Activated naive CD4-positive, alpha-beta T cell treated with anti-CD3 and anti-CD28 coated beads, Interleukin-2, amount 50 U/mL, for 72 hours (primary cell): ENCODE measurements at regions not wholly inside any gene's neighbourhood (a gene's known extent, or its start where the extent isn't known, plus 50 kb on each side); places are given as distances from the start of the nearest gene placed in this dataset.

ENCODE experiments used
- ATAC-seq, 2 donors: fragments of 150-1000 bp; cut with Tn5 transposase; 2 replicates each; pipeline ENCODE4 v1.10.0; 2021; ENCODE audit warnings: mild to moderate bottlenecking in 2 of 2, moderate library complexity in 2 of 2
- DNase-seq, 2 donors: peaks; one replicate each; pipeline ENCODE4 v3.0.0; 2021 to 2022; ENCODE audit warnings: low spot score in 2 of 2
- H3K27ac Mint-ChIP-seq, 2 donors: one replicate each; pipeline ENCODE4 v1.8.0; 2022; ENCODE audit warnings: mild to moderate bottlenecking in 2 of 2, mixed read lengths in 2 of 2
- H3K36me3 Mint-ChIP-seq, 2 donors: one replicate each; pipeline ENCODE4 v1.8.0; 2022; ENCODE audit warnings: mixed read lengths in 2 of 2
- H3K9me3 Mint-ChIP-seq, 2 donors: one replicate each; pipeline ENCODE4 v1.8.0; 2022; ENCODE audit warnings: mixed read lengths in 2 of 2

DNA sequence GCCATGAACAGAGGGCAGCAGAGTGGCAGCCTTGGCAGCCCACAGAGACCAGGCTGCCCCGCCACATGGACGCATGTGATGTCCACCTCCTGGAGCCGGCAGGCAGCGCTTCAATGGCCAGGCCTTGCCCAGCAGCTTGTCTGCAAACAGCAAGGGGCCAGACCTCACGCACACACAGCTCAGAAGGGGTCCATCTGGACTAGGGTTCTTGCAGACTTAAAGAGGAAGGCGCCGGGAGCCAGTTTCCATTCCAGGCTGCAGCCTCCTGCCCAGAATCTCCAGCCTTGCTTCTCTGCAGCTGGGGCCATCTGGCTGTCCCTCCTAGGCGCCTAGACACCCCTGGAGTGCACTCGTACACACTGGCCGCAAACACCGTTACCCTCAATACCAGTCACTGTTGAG lies 91.9 kb upstream of the TMEM45B start:
- Mint-ChIP-seq H3K27ac (no peak overlapping the region), H3K36me3 (no peaks in the 10 kb centered on the region), H3K9me3 (no peaks in the 10 kb centered on the region)
- DNase-seq = no peak
- ATAC-seq = no peak

- ATAC-seq (no peak), DNase-seq (no peak)
- H3K27ac Mint-ChIP-seq = no peak overlapping the region
- H3K9me3 Mint-ChIP-seq = no peaks in the 10 kb centered on the region
- H3K36me3 Mint-ChIP-seq = no peaks in the 10 kb centered on the region
These were observed 90.8 kb upstream of the TMEM45B start for GRCh38 chr11:129724866-129725265.

- no peaks in the 10 kb centered on the region for H3K36me3 Mint-ChIP-seq
- ATAC-seq = no peak
- H3K27ac Mint-ChIP-seq = no peak overlapping the region
- no peak for DNase-seq
- H3K9me3 Mint-ChIP-seq = no peaks in the 10 kb centered on the region
These were observed 89.5 kb upstream of the TMEM45B start for GRCh38 chr11:129726179-129726578.

DNA sequence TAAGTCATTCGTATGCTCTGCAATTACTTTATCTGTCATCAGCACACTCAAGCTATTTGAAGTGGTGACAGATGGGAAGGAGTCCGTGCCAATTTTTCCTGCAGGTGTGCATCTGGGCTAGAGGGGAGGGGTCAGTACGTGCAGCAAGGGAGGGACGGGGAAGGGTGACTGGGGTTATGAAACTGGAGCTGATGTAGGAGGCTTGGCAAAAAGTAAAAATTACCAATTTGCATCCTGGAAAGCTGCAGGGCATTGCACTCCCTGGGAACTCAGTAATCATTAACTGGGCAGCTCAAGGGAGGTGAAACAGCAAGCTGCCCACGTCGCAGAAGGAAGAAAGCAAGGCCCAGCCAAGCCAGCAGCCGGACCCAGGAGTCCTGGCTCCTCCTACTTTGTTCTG lies 87.1 kb upstream of the TMEM45B start:
- no peaks in the 10 kb centered on the region for H3K9me3 Mint-ChIP-seq
- no peak overlapping the region for H3K27ac Mint-ChIP-seq
- DNase-seq (no peak), ATAC-seq (no peak)
- H3K36me3 Mint-ChIP-seq = no peaks in the 10 kb centered on the region

DNA sequence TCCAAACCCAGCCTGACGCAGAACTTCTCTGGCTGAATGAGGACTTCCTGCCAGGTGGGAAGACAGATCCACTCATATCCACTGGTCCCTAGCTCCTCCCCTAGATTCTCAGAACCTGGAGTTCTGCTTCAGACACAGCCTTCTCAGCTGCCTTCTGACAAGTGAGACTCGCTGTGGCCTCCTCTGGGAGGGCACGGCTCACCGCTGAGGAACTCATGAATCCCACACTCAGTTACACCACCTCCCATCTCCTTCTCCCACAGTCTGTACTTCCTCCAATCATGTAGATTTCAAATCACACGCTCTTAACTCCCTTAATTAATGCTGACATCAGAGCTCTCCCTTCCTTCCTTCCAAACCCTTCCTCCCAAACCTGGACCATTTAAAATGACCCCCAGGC lies 86.4 kb upstream of the TMEM45B start:
- no peak for DNase-seq
- no peak for ATAC-seq
- H3K9me3 Mint-ChIP-seq = no peaks in the 10 kb centered on the region
- no peaks in the 10 kb centered on the region for H3K36me3 Mint-ChIP-seq
- peak overlapping the region in 1 of 2 donors; percentile 53 for H3K27ac Mint-ChIP-seq

- Mint-ChIP-seq H3K27ac (peak overlapping the region in 1 of 2 donors; percentile 53), H3K36me3 (no peaks in the 10 kb centered on the region), H3K9me3 (no peaks in the 10 kb centered on the region)
- ATAC-seq (no peak), DNase-seq (no peak)
These were observed 85.8 kb upstream of the TMEM45B start for GRCh38 chr11:129729823-129730222.

DNA sequence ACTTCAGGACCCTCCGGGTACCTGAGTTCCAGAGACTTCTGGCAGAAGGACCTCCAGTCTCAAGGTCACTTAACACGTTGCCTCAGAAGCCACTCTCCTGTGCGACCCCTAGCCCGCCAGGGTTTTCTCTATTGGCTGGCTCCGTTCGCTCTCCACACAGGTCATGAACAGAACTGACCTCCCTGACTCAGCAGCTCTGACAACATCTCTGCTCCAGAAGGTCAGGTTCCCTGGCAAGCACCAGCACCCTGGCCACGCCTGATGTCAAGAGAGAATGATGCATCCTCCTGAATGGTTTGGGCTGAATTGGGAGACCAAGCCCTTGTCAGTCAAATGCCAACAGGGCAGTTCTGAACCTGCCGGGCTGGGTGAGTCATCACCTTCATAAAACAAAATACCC lies 84.3 kb upstream of the TMEM45B start:
- Mint-ChIP-seq H3K27ac (no peak overlapping the region), H3K9me3 (no peaks in the 10 kb centered on the region), H3K36me3 (no peaks in the 10 kb centered on the region)
- ATAC-seq (no peak), DNase-seq (no peak)

DNA sequence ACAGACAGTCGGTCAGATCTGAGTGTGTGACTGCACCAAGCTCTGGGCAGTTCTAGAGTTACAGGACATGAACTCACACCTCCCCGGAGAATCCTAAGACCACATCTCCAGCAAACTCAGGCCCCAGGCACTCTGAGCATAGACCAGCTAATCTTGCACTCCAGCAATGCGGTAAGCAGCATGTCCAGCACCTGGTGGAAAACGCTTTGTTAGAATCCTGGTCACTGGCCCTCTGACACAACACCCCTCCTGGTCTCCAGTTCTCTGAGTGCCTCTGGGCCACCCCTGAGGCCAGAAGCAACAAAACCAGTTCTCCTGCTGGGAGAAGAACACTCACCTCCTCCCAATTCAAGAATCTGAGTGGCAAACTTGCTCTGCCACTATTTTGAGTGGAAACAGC lies 82.7 kb upstream of the TMEM45B start:
- Mint-ChIP-seq H3K36me3 (no peaks in the 10 kb centered on the region), H3K27ac (no peak overlapping the region), H3K9me3 (no peaks in the 10 kb centered on the region)
- DNase-seq = no peak
- ATAC-seq = no peak

- Mint-ChIP-seq H3K9me3 (no peaks in the 10 kb centered on the region), H3K36me3 (no peaks in the 10 kb centered on the region), H3K27ac (no peak overlapping the region)
- DNase-seq = no peak
- ATAC-seq = no peak
These were observed 82.3 kb upstream of the TMEM45B start for GRCh38 chr11:129733384-129733783.

DNA sequence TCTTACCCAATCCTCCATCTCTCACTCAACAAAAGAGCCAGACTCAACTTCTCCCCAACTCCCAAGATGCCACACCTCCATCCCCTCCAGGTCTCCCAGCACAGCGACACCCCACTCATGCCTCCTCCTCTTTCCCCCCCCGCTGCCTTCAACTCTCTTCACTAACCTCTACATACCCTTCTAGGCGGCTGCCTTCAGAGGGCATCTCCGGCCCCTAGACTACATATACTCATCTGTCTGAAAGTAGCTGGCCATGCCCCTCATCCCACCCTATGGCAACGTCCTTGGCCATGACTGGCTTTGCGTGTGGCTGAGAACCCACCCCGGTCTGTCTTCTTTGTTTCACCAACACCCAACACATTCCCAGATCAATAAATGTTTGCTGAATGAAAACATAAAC lies 81.7 kb upstream of the TMEM45B start:
- Mint-ChIP-seq H3K36me3 (no peaks in the 10 kb centered on the region), H3K27ac (no peak overlapping the region), H3K9me3 (no peaks in the 10 kb centered on the region)
- ATAC-seq (no peak), DNase-seq (no peak)

DNA sequence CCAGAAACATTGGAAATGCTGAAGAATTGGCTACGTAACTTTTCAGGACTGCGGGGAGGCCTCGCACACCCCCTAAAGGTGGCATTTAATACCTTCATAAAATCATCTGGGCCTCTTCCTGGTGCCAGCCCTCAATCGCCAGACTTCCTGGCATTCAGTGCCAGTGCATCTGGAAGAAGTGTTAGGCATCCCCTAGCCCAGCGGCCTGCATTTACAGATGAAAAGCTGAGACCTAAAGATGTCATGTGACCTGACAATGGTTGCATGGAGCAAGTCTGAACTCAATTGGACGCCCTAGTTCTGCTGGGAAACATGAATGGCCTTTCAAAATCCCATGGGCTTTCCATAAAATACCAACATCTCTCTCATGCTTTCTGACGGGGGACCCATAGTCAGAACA lies 81.0 kb upstream of the TMEM45B start:
- Mint-ChIP-seq H3K9me3 (no peaks in the 10 kb centered on the region), H3K36me3 (no peaks in the 10 kb centered on the region), H3K27ac (no peak overlapping the region)
- DNase-seq = no peak
- no peak for ATAC-seq

DNA sequence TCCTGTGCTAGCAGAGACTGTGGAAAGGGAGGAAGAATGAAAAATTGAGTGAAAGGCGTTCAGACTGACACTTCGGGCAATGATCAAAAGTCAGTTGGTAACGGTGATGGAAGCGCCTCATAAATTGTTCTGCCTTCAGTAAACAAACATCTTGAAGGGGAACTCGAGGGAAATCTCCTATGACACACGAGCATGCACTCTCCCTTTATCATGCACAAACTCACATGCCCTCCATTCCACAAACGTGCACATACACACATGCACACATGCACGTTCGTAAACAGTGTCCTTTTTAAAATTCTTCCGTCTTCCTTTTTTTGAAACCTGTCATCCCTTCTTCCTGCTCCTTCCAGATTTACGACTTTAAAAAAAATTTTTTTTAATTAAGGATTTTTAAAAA lies 77.8 kb upstream of the TMEM45B start:
- no peaks in the 10 kb centered on the region for H3K9me3 Mint-ChIP-seq
- H3K36me3 Mint-ChIP-seq = no peaks in the 10 kb centered on the region
- DNase-seq (no peak), ATAC-seq (no peak)
- no peak overlapping the region for H3K27ac Mint-ChIP-seq

DNA sequence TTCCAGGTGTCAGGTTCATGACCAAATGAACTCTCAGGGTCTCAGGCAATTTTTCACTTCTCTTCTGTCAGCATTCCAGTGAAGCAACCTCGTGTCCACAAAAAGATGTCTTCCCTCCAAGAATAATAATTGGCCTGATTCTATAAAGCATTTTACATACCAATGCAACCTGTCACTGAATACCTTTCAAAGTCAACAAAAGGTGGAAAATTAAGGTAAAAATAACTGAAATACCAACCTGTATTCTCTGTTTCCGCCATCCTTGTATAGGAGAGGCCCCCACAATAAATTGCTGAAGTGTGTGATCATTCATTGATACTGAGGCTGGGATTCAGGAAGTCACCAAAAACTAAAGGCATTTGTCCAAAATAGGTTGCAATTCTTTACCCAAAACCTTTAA lies 77.4 kb upstream of the TMEM45B start:
- ATAC-seq (no peak), DNase-seq (no peak)
- H3K27ac Mint-ChIP-seq = no peak overlapping the region
- no peaks in the 10 kb centered on the region for H3K9me3 Mint-ChIP-seq
- no peaks in the 10 kb centered on the region for H3K36me3 Mint-ChIP-seq

- Mint-ChIP-seq H3K27ac (no peak overlapping the region), H3K36me3 (no peaks in the 10 kb centered on the region), H3K9me3 (no peaks in the 10 kb centered on the region)
- DNase-seq (no peak), ATAC-seq (no peak)
These were observed 76.3 kb upstream of the TMEM45B start for GRCh38 chr11:129739339-129739738.

DNA sequence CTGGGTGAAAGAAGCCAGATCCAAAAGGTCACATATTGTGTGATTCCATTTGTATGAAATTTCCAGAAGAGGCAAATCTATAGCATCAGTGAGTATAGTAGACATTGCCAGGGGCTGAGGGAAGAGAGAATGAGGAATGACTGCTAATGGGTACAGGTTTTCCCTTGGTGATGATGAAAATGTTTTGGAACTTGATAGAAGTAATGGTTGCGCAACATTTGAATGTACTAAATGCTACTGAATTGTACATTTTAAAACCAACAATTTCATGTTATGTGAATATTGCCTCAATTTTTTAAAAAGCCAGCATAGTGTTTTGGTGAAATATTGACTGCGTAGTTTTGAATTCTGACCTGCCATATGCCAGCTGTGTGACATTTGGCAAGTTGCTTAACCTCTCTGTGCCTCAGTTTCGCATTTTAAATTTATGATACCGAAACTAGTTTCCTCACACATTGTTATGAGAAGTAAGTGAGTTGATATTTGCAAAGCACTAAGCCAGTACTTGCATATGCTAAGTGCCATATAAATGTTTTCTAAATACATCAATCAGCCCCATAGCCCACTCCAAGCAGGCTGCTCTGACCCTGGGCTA lies 75.4 kb upstream of the TMEM45B start:
- Mint-ChIP-seq H3K36me3 (no peaks in the 10 kb centered on the region), H3K9me3 (no peaks in the 10 kb centered on the region), H3K27ac (no peak overlapping the region)
- no peak for DNase-seq
- ATAC-seq = no peak

GRCh38 chr11:129743112-129743815 lies 72.4 kb upstream of the TMEM45B start:
- no peak overlapping the region for H3K27ac Mint-ChIP-seq
- no peaks in the 10 kb centered on the region for H3K9me3 Mint-ChIP-seq

GRCh38 chr11:129747071-129747470 lies 68.6 kb upstream of the TMEM45B start:
- ATAC-seq = no peak
- Mint-ChIP-seq H3K27ac (no peak overlapping the region), H3K9me3 (no peaks in the 10 kb centered on the region), H3K36me3 (no peaks in the 10 kb centered on the region)
- DNase-seq = no peak

More at GRCh38 chr11:129743112-129743815, 72.4 kb upstream of the TMEM45B start:
- DNase-seq (peak in 1 of 2 donors; percentile 28), ATAC-seq (no peak)
- H3K36me3 Mint-ChIP-seq = no peaks in the 10 kb centered on the region

GRCh38 chr11:129749141-129749540 lies 66.5 kb upstream of the TMEM45B start:
- Mint-ChIP-seq H3K9me3 (no peaks in the 10 kb centered on the region), H3K36me3 (no peaks in the 10 kb centered on the region), H3K27ac (no peak overlapping the region)
- DNase-seq (no peak), ATAC-seq (no peak)
